Mucosa of rectum (tissue), 2 donors: ENCODE measurements at regions not wholly inside any gene's neighbourhood (a gene's known extent, or its start where the extent isn't known, plus 50 kb on each side); places are given as distances from the start of the nearest gene placed in this dataset.

Experiments used
- H3K27ac ChIP-seq, 2 donors: one replicate each; pipeline ENCODE4 v1.7.0; 2013; ENCODE audit warnings: inconsistent platforms in 2 of 2, low read depth in 2 of 2, low read length in 2 of 2
- H3K27me3 ChIP-seq, 2 donors: one replicate each; pipeline ENCODE4 v1.7.0; 2013; ENCODE audit warnings: low read length in 2 of 2; ENCODE audit not compliant: control insufficient read depth in 2 of 2, insufficient read depth in 2 of 2
- H3K36me3 ChIP-seq, 2 donors: one replicate each; pipeline ENCODE4 v1.7.0; 2013; ENCODE audit warnings: low read length in 2 of 2; ENCODE audit not compliant: control insufficient read depth in 2 of 2, insufficient read depth in 2 of 2
- H3K4me1 ChIP-seq, 2 donors: one replicate each; pipeline ENCODE4 v1.7.0; 2013; ENCODE audit warnings: low read length in 2 of 2, mild to moderate bottlenecking in 1 of 2; ENCODE audit not compliant: control insufficient read depth in 2 of 2, insufficient read depth in 2 of 2
- H3K4me3 ChIP-seq, 2 donors: one replicate each; pipeline ENCODE4 v1.7.0; 2013; ENCODE audit warnings: low read length in 2 of 2
- H3K9ac ChIP-seq, 2 donors: one replicate each; pipeline ENCODE4 v1.7.0; 2013; ENCODE audit warnings: low read length in 2 of 2, low read depth in 1 of 2, mild to moderate bottlenecking in 1 of 2
- H3K9me3 ChIP-seq, 2 donors: one replicate each; pipeline ENCODE4 v1.7.0; 2013; ENCODE audit warnings: low read length in 2 of 2; ENCODE audit not compliant: control insufficient read depth in 2 of 2
- donor health status: healthy.
- donor health status: Normal muscosa, but diverticular disease.

DNA sequence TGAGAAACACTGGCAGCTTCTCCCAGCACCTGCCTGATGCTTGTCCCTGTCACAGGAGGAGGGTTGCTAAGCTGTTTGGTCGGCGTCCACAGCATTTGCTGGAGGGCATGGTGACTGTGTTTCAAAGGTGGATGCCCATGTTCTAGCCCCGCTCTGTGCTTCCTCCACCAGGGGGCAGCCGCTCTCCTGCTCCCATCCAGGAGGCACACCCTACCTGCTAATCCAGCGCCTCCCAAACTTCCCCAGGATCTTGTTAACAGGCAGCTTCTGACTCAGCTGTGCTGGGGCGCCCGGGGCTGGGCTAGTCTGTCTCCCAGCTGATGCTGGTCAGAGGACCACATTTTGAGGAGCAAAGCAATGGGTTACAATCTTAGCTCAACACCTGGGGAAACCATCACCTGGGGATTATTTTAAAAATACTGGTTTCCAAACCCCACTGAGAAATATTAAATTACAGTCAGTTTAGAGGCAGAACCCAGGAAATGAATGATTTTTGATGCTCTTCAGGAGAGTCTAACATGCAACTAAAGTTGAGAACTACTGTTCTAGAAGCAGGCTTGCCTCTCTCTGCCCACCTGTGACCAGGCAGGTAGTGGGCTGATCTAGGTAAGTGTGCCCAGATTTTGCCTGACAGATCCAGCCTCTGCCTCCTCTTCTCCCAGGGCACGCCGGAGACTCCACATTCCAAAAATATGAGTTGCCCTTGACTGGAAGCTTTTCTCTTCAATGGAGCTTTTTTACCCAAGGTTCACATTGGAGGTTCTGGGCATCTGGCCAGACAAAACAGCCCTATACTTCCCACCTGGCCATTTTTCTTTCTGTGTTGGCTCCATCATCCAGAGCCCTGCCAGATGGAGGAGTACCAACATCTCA, 92.7 kb upstream of the GPR26 start:
- no peak overlapping the region for H3K4me3 ChIP-seq

DNA sequence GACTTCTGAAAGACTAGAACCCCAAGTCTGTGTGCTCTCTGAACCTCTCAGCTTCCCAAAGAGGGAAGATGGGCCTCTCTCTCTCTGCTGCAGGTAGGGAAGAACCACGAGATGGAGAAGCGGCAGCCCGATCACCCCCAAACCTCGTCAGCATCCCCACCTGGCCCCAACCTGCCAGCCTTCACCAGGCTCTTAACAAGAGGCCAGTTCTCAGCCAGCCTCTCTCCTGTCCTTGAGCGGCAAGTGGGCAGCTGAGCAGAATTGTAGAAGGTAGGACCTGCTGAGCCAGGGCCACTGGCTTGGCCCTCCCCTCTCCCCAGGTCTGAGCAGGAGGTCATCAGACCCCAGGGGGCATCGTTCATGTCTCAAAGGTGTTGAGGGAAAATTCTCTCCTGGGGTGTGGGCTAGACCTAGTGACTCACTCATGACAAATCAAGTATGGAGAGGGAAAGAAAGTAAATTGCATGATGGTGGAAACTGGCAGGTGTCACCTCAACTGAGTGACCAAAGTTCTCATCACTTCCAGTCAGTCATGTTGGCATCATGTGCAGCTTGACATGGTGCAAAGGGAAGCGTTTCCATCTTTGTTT, 92.0 kb upstream of the GPR26 start:
- H3K36me3 ChIP-seq, result no peaks in the 10 kb centered on the region
- H3K27me3 ChIP-seq, result peaks cover 4 to 9% of the 10 kb centered on the region in 2 donors
- H3K4me3 ChIP-seq, result no peak overlapping the region
- no peak overlapping the region for H3K27ac ChIP-seq
- no peaks in the 10 kb centered on the region for H3K9me3 ChIP-seq
- no peak overlapping the region for H3K9ac ChIP-seq
- no peaks in the 10 kb centered on the region for H3K4me1 ChIP-seq

More for the DNA sequence above, 92.7 kb upstream of the GPR26 start:
- Histone ChIP-seq H3K9me3 (no peaks in the 10 kb centered on the region), H3K36me3 (no peaks in the 10 kb centered on the region), H3K9ac (no peak overlapping the region), H3K4me1 (no peaks in the 10 kb centered on the region), H3K27ac (no peak overlapping the region), H3K27me3 (peaks cover 9% of the 10 kb centered on the region in 2 donors)

DNA sequence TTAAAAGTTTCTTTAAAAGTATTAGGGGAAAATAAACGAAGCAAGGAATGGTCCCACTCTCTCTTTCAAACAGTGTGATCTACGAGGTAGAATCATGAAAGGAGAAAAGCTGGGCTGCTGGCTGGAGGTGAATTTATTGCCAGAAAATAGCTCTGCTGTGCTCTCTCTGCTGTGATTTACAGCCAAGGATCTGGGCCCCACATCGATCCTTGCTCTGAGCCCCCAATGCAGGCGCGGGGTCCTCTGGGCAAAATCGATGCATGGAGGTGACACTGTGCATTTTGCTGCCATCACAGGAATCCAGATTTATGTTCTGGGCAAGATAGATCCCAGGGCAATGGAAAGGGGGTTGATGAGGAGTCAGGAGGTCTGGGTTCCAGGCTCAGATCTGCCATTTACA, 91.0 kb upstream of the GPR26 start:
- peaks cover 3 to 12% of the 10 kb centered on the region in 2 donors for H3K27me3 ChIP-seq
- no peaks in the 10 kb centered on the region for H3K9me3 ChIP-seq
- no peaks in the 10 kb centered on the region for H3K4me1 ChIP-seq
- no peaks in the 10 kb centered on the region for H3K36me3 ChIP-seq
- H3K4me3 ChIP-seq, result no peak overlapping the region
- no peak overlapping the region for H3K9ac ChIP-seq
- H3K27ac ChIP-seq, result no peak overlapping the region

DNA sequence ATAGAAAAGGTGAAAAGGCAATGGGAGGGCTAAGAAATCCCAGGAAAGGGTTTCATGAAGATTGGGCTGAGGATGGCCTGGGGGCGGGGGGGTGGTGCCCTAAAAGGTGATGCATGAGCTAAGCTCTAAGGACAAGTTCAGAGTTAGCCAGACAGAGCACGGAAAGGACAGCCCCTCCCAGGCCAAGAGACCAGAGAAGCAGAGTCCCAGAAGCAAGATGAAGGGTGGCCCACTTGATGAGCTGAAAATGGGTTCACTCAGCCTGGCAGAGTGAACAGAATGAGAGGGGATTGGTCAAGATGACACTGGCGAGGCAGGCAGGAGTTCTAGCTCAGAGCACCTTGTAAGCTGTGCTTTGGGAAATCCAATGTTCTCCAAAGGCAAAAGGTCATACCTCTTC, 89.4 kb upstream of the GPR26 start:
- Histone ChIP-seq H3K36me3 (no peaks in the 10 kb centered on the region), H3K27me3 (peaks cover 0 to 15% of the 10 kb centered on the region in 2 donors), H3K9me3 (no peaks in the 10 kb centered on the region), H3K4me1 (no peaks in the 10 kb centered on the region), H3K27ac (no peak overlapping the region), H3K9ac (no peak overlapping the region), H3K4me3 (no peak overlapping the region)

DNA sequence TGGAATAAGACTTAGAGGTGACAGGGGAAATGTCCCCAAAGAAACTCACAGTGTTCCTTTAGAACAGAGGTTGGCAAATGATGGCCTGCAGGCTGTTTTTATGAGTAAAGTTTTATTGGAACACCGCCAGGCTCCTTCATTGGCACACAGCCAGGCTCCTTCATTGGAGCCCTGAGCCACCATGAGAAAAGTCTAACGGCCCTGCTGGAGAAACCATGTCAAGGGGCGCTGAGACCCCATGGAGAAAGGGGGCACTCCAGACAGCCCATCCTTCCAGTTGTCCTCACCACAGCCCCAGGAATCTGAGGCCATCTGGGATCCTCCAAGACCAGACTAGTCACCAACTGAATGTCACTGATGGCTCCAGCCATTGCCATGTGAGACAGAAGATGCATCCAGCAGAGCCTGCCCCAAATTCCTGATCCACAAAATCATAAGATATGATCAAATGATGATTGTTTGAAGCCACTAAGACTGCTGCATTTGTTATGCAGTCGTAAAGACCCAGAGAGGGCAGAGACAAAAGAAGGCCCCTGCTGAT, 88.2 kb upstream of the GPR26 start:
- Histone ChIP-seq H3K4me1 (no peaks in the 10 kb centered on the region), H3K9me3 (no peaks in the 10 kb centered on the region), H3K9ac (no peak overlapping the region), H3K27me3 (peaks cover 8 to 14% of the 10 kb centered on the region in 2 donors), H3K4me3 (no peak overlapping the region), H3K36me3 (no peaks in the 10 kb centered on the region), H3K27ac (no peak overlapping the region)

DNA sequence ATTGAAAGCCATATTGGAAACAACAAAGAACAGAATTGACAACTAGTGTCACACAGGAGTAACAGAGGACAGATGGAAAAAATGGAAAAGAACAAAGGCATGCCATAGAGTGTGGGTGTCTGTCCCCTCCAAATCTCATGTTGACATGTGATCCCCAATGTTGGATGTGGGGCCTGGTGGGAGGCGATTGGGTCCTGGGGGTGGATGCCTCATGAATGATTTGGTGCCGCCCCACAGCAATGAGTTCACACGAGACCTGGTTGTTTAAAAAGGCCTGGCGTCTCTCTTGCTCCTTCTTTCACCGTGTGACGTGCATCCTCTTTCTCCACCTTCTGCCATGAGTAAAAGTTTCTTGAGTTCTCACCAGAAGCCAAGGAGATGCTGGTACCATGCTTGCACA, 87.4 kb upstream of the GPR26 start:
- H3K27ac ChIP-seq, result no peak overlapping the region
- H3K4me3 ChIP-seq, result no peak overlapping the region
- H3K9me3 ChIP-seq, result no peaks in the 10 kb centered on the region
- no peak overlapping the region for H3K9ac ChIP-seq
- H3K27me3 ChIP-seq, result peaks cover 12% of the 10 kb centered on the region in 2 donors
- no peaks in the 10 kb centered on the region for H3K36me3 ChIP-seq
- peaks cover 0 to 4% of the 10 kb centered on the region in 2 donors for H3K4me1 ChIP-seq

DNA sequence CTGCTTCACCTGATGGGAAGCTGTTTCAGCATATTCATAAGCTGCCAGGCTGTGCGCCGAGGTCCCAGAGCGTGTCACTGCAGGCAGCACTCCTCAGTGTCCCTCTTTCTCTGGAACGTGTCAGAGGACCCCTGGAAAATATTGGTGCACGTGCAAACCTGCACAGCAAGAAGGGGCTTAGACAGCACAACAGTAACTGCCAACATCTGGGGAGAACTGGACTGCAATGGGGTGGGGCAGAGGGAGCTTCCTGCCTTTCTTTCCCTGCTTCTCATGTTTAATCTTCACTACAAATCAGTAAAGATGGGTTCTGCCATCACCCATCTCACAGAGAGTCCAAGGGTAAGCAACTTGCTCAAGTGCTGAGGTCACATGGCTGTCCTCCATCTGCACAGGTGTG, 86.5 kb upstream of the GPR26 start:
- H3K27me3 ChIP-seq, result peaks cover 11 to 16% of the 10 kb centered on the region in 2 donors
- H3K9me3 ChIP-seq, result no peaks in the 10 kb centered on the region
- no peak overlapping the region for H3K4me3 ChIP-seq
- H3K36me3 ChIP-seq, result no peaks in the 10 kb centered on the region
- H3K9ac ChIP-seq, result no peak overlapping the region
- no peak overlapping the region for H3K27ac ChIP-seq
- H3K4me1 ChIP-seq, result peaks cover 0 to 4% of the 10 kb centered on the region in 2 donors

DNA sequence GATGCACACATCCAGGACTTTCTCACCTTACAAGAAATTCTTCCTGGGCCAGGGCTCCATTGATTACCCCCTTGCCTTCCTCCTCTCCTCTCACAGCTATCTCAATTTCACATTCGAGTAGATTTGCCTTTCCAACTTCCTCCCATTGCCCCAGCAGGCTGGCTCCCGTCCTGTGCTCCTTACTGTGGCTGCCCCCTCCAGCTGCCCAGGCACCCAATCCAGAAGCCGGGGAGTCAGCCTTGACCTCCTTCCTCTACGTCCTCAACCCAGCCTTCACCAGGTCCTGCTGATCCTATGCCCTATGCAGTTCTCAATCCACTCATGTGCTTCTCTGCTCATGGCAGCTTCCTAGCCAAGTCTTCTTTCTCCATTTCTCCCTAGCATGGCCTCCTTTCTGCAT, 85.7 kb upstream of the GPR26 start:
- H3K9ac ChIP-seq, result no peak overlapping the region
- H3K9me3 ChIP-seq, result no peaks in the 10 kb centered on the region
- H3K27ac ChIP-seq, result no peak overlapping the region
- no peak overlapping the region for H3K4me3 ChIP-seq
- H3K27me3 ChIP-seq, result peaks cover 11 to 16% of the 10 kb centered on the region in 2 donors
- H3K4me1 ChIP-seq, result peaks cover 0 to 4% of the 10 kb centered on the region in 2 donors
- no peaks in the 10 kb centered on the region for H3K36me3 ChIP-seq

DNA sequence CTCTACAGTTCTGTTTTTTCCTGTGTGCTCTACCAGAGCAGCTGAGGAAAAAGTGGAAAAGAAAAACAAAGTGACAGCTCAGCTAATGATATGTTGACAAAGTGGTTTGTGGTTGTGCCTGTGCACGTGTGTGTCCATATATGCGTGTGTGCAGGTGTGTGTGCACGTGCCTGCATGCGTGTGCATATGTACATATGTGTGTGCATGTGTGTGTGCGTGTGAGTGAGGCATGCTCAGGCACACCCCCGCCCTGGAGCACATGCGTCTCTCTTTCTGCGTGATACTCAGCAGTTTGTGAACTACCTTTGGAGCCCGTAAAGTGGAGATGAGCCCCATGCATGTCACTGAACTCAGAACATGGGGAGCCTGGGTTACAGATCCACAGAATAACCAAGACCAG, 84.5 kb upstream of the GPR26 start:
- H3K36me3 ChIP-seq, result no peaks in the 10 kb centered on the region
- H3K9ac ChIP-seq, result no peak overlapping the region
- no peak overlapping the region for H3K27ac ChIP-seq
- H3K9me3 ChIP-seq, result no peaks in the 10 kb centered on the region
- H3K27me3 ChIP-seq, result peaks cover 11 to 16% of the 10 kb centered on the region in 2 donors
- H3K4me3 ChIP-seq, result no peak overlapping the region
- H3K4me1 ChIP-seq, result peaks cover 0 to 4% of the 10 kb centered on the region in 2 donors
